LNCaP clone FGC (cell line): ENCODE measurements at regions not wholly inside any gene's neighbourhood (a gene's known extent, or its start where the extent isn't known, plus 50 kb on each side); places are given as distances from the start of the nearest gene placed in this dataset.

ENCODE experiments used
- DNase-seq: peaks from one replicate; pipeline ENCODE4 v3.0.0-alpha.2; 2011; ENCODE audit warnings: low read depth
- H3K4me3 ChIP-seq: 2 replicates; pipeline ENCODE4 v1.5.1; 2011; ENCODE audit warnings: mild to moderate bottlenecking, low read depth, low read length, control low read depth
- TF ChIP-seq, protein P1 (sequence below): IDR thresholded peaks from 2 replicates; pipeline ENCODE4 v1.5.1; 2012; ENCODE audit warnings: mild to moderate bottlenecking; ENCODE audit not compliant: control insufficient read depth, insufficient read depth; ENCODE audit errors: extremely low read depth

DNA sequence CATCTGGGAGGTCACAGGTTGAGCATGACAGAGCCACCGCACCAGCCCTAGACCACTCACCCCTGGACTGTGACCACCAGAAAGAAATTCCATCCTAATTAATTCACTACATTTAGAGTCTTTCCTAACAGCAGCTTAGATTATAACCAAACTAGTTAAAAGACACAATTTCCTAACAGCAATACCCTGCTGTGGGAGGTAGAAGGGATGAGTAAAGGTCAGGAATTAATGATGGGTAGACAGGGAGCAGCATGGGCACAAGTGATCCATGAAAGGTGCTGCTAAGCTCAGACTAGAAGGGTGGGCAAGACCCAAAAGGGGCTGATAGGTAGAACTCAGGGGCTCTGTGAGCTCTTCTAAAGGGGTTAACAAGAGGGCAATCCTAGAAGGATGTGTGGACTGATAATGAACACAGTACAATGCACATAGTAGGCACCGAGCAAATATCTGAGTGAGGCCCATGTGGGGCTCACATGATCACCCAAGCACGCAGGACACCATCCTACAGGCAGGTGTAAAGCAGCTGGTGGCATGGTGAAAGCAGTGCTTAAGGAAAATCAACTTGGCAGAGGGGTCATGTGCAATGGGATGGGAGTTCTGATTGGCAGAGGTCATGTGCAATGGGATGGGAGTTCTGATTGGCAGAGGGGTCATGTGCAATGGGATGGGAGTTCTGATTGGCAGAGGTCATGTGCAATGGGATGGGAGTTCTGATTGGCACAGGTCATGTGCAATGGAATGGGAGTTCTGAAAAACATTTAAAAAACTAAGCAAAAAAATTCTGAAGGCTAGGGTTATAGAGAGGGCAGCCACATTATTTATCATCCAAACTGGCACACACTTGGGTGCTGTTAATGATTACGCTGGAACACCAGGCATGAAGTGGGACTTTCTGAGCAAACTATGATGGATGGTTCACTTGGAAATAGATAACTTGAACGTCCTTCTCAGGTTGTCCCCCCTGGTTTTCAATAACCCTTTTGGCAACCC lies 188.2 kb upstream of the FOXQ1 start:
- H3K4me3 ChIP-seq = no peak overlapping the region
- TF ChIP-seq, protein P1, sequence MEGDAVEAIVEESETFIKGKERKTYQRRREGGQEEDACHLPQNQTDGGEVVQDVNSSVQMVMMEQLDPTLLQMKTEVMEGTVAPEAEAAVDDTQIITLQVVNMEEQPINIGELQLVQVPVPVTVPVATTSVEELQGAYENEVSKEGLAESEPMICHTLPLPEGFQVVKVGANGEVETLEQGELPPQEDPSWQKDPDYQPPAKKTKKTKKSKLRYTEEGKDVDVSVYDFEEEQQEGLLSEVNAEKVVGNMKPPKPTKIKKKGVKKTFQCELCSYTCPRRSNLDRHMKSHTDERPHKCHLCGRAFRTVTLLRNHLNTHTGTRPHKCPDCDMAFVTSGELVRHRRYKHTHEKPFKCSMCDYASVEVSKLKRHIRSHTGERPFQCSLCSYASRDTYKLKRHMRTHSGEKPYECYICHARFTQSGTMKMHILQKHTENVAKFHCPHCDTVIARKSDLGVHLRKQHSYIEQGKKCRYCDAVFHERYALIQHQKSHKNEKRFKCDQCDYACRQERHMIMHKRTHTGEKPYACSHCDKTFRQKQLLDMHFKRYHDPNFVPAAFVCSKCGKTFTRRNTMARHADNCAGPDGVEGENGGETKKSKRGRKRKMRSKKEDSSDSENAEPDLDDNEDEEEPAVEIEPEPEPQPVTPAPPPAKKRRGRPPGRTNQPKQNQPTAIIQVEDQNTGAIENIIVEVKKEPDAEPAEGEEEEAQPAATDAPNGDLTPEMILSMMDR = no peak
- no peak for DNase-seq

DNA sequence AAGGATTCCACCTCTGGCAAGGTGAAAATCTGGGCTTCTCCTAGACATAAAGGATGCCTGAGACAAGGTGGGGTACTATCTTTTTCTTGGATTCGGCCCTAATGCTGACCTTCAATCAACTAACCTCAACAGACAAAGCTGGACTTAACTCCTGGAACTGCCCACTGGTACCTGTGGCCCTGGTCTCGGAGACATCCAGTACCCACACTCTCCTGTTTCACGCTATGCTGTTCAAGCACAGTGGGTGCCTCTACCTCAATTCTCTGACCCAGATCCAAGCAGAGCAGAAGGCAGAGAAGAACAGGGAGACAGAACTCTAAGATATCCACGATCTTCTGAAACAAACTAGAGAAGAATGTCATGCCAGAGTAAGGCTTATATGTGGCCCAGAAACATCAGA lies 189.8 kb upstream of the FOXQ1 start:
- TF ChIP-seq, protein P1 = no peak

DNA sequence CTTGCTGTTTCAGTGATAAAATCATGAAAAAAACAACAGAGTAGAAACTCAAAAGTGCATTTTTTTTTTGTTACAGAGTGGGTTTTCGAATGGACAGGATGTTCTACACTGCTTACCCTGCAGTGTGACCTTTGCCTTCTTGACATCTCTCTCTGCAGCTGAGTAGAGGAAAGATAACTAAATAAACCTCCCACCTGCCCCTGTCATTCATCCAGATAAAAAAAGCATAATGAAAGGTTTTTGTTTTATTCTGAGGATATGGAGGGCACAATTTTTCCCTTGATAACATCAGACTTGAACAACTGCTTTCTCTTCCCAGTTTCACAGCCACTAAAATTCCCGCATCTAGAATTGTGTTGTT lies 193.6 kb upstream of the FOXQ1 start:
- no peak overlapping the region for H3K4me3 ChIP-seq
- DNase-seq = no peak
- TF ChIP-seq, protein P1 = no peak

More for the DNA sequence above, 189.8 kb upstream of the FOXQ1 start:
- H3K4me3 ChIP-seq = no peak overlapping the region
- DNase-seq = no peak

DNA sequence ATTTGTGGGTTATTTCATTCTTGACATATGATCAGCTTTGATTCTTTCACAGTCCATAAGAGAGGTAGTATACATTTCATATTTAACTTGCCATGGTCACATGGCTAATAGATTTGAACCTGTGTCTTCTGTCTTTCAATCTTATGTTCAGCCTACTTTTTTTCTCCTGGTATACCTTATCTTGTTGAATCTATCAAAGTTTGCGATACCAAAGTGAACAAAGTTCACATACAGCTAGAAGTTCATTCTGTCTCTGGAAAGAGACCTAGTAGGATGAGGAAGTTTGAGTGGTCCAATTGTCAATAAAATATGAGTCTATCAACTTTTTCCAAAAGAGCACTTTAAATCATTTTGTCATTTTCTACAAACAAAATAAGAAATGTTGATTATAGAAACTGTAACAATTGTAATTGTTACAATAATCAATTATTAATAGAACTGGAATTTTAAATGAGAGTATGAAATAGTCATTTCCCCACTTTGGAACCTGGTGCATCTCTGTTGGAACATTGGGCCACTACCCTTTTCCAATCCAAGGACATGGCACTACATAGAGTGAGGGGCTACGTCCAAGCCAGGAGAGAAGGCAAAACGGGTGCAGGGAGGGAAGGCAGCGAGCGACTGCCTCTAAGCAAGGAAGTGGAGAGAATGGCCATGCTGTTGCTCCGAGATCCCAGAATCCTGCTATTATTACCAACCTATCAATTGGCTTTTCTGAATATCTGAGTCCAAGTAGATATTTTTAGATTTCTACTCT lies 194.2 kb upstream of the FOXQ1 start:
- H3K4me3 ChIP-seq = no peak overlapping the region
- DNase-seq = no peak
- TF ChIP-seq, protein P1 = no peak

DNA sequence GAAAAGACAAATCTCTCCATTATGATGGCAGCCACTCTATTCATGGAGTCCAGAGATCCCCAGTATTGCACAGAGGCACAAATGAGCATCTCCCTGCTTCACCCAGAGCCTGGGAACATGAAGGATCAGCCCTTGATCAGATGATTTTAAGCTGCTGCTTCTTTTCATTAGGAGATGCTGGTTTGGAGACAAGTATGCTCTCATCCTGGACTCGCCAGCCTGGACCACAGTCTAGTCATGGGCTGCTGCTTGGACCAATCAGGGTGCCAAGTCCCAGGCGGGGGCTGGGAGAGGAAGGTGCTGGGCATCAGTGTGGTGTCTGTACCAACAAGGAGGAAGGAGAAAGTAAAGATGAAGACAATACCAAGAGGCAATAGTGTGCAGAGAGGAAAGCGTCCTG lies 195.7 kb upstream of the FOXQ1 start:
- H3K4me3 ChIP-seq = no peak overlapping the region
- TF ChIP-seq, protein P1 = no peak
- no peak for DNase-seq

DNA sequence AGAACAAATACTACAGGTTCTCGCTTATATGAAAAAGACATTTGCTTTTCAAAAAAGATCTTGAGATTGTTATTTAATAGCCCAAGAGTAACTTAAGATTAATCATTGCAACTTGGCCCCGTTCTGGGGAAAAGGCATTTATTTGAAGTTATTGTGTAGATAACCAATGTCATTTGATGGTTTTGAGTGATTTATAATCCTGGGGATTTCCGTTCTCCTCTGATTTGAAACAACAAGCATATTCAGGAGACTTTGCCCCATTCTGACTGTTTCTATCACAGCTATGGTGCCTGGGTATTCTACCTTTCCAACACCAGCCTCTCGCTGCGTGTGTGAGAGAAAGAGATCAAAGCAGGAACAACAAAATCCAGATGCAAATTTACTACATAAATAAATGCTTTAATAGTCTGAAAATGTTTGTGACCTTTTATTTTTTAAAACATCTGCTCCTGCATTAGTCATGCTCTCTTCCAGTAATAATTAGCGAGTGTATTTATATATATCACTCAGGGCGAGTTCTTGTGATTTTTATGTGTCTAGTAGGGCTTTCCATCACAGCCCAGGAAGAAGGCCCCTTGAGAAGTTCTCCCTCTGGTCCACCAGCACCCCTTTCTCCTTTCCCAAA lies 197.9 kb upstream of the FOXQ1 start:
- no peak overlapping the region for H3K4me3 ChIP-seq
- TF ChIP-seq, protein P1 = no peak
- DNase-seq = no peak
